GM12878 (cell line): ENCODE measurements at regions not wholly inside any gene's neighbourhood (a gene's known extent, or its start where the extent isn't known, plus 50 kb on each side); places are given as distances from the start of the nearest gene placed in this dataset.

Experiments
- ATAC-seq: fragments of 200-7000 bp; cut with Tn5 transposase; 3 replicates; pipeline ENCODE4 v1.9.1; 2020; ENCODE audit warnings: mild to moderate bottlenecking, moderate library complexity
- BruUV-seq: library from RNA; stranded (reverse); fragments of 400-500 nt; replicated peaks from 2 replicates; lab custom pipeline; 2021; lab: Mats Ljungman, UMichigan
- CTCF ChIA-PET: fragments of 300-600 bp; sonication (Branson Sonifier 250); formaldehyde crosslinking; extraction: SDS; loops from one replicate; lab custom pipeline; 2021; ENCODE audit warnings: inconsistent platforms; lab: Yijun Ruan, JAX
- POLR2A ChIA-PET: fragments of 350-600 bp; formaldehyde crosslinking; extraction: SDS; loops from one replicate; lab custom pipeline; 2021; ENCODE audit warnings: inconsistent platforms; lab: Charles Lee
- RAD21 ChIA-PET: fragments of 300-600 bp; sonication (Branson Sonifier 250); formaldehyde crosslinking; loops from one replicate; lab custom pipeline; 2023; ENCODE audit warnings: antibody characterized with exemption; ENCODE audit not compliant: unreplicated experiment; lab: Charles Lee
- SMC1A ChIA-PET: fragments of 300-600 bp; sonication (Branson Sonifier 250); formaldehyde crosslinking; loops from one replicate; lab custom pipeline; 2023; ENCODE audit not compliant: unreplicated experiment, uncharacterized antibody; lab: Charles Lee
- DNase-seq: peaks from one replicate; pipeline ENCODE4 v3.0.0-alpha.2; 2011; ENCODE audit warnings: low read depth, low spot score
- FAIRE-seq: peaks from 3 replicates; lab custom pipeline; 2011; peaks lifted over from hg19 to GRCh38; lab: Jason Lieb, UNC
- H2AFZ ChIP-seq: 2 replicates; pipeline ENCODE4 v1.6.0; 2011; ENCODE audit warnings: low read depth, low read length, control low read depth; ENCODE audit not compliant: control insufficient read depth
- H3K27ac ChIP-seq: 2 replicates; pipeline ENCODE4 v1.5.1; 2011; ENCODE audit warnings: control low read depth; ENCODE audit not compliant: control insufficient read depth, insufficient read depth
- H3K27me3 ChIP-seq, 2 experiments: replicated peaks in 1 of 2; 2 replicates each; pipeline versions ENCODE4 v1.6.0 to v1.6.1; 2011; ENCODE audit warnings: low read length in 1 of 2; ENCODE audit not compliant: control insufficient read depth in 2 of 2, insufficient read depth in 2 of 2
- H3K36me3 ChIP-seq, 2 experiments: 2 replicates each; pipeline ENCODE4 v1.5.1; 2011; ENCODE audit warnings: low read length in 1 of 2; ENCODE audit not compliant: control insufficient read depth in 2 of 2, insufficient read depth in 2 of 2
- H3K4me1 ChIP-seq: 2 replicates; pipeline ENCODE4 v1.6.1; 2011; ENCODE audit warnings: mild to moderate bottlenecking, low read length, moderate library complexity, mixed read lengths; ENCODE audit not compliant: control insufficient read depth, insufficient read depth
- H3K4me2 ChIP-seq: 2 replicates; pipeline ENCODE4 v1.6.0; 2011; ENCODE audit warnings: control low read depth; ENCODE audit not compliant: control insufficient read depth, insufficient read depth
- H3K4me3 ChIP-seq: fragments of 200-600 bp; sonication (generic); 2 replicates; pipeline ENCODE4 v1.5.1; 2016
- H3K79me2 ChIP-seq: 2 replicates; pipeline ENCODE4 v1.6.0; 2011; ENCODE audit warnings: low read length; ENCODE audit not compliant: control insufficient read depth, insufficient read depth
- H3K9ac ChIP-seq: 2 replicates; pipeline ENCODE4 v1.8.0; 2011; ENCODE audit warnings: low read length, control low read depth, mixed read lengths; ENCODE audit not compliant: control insufficient read depth, insufficient read depth
- H3K9me3 ChIP-seq: replicated peaks from 3 replicates; pipeline ENCODE4 v1.5.1; 2011; ENCODE audit warnings: mild to moderate bottlenecking, low read length; ENCODE audit not compliant: control insufficient read depth, insufficient read depth
- H4K20me1 ChIP-seq: 2 replicates; pipeline ENCODE4 v1.6.0; 2011; ENCODE audit not compliant: control insufficient read depth, insufficient read depth
- ATF2 ChIP-seq: IDR thresholded peaks from 2 replicates; pipeline ENCODE4 v1.6.1; 2012; ENCODE audit warnings: low read length, inconsistent platforms
- CEBPB ChIP-seq, 2 experiments: fragments of 150-350 bp in 1 of 2; IDR thresholded peaks; 2 replicates each; pipeline ENCODE4 v1.6.1; 2012 to 2014; ENCODE audit warnings: low read depth in 2 of 2, low read length in 2 of 2, borderline replicate concordance in 1 of 2, inconsistent platforms in 1 of 2
- ELK1 ChIP-seq: IDR thresholded peaks from 2 replicates; pipeline ENCODE4 v1.6.1; 2012; ENCODE audit warnings: low read depth, low read length, improper control_type of control experiment
- IRF4 ChIP-seq: IDR thresholded peaks from 2 replicates; pipeline ENCODE4 v1.6.1; 2011; ENCODE audit warnings: low read depth, low read length
- KAT2A ChIP-seq: conservative IDR thresholded peaks from 2 replicates; pipeline ENCODE4 v1.6.1; 2011; ENCODE audit warnings: low read depth, low read length; ENCODE audit not compliant: control insufficient read depth
- MAX ChIP-seq: IDR thresholded peaks from 2 replicates; pipeline ENCODE4 v1.6.1; 2012; ENCODE audit warnings: low read depth, low read length, improper control_type of control experiment
- PAX8 ChIP-seq: fragments of 450-650 bp; IDR thresholded peaks from 2 replicates; pipeline ENCODE4 v1.6.1; 2017; ENCODE audit warnings: mild to moderate bottlenecking, moderate library complexity
- POU2F2 ChIP-seq: IDR thresholded peaks from 3 replicates; pipeline ENCODE4 v1.6.1; 2011; ENCODE audit warnings: low read depth, mild to moderate bottlenecking, low read length, borderline replicate concordance
- RCOR1 ChIP-seq: conservative IDR thresholded peaks from 2 replicates; pipeline ENCODE4 v1.6.1; 2012; ENCODE audit warnings: low read depth, low read length, improper control_type of control experiment
- RFX5 ChIP-seq: IDR thresholded peaks from 2 replicates; pipeline ENCODE4 v1.6.1; 2011; ENCODE audit warnings: low read depth, low read length, improper control_type of control experiment
- SKIL ChIP-seq: fragments of 450-650 bp; IDR thresholded peaks from 2 replicates; pipeline ENCODE4 v1.6.1; 2017; ENCODE audit warnings: mild to moderate bottlenecking, low read depth, inconsistent platforms; ENCODE audit not compliant: poor library complexity, severe bottlenecking
- SMARCA5 ChIP-seq: fragments of 450-650 bp; IDR thresholded peaks from 2 replicates; pipeline ENCODE4 v1.6.1; 2017; ENCODE audit warnings: mild to moderate bottlenecking
- SMC3 ChIP-seq: IDR thresholded peaks from 2 replicates; pipeline ENCODE4 v1.6.1; 2011; ENCODE audit warnings: low read length, improper control_type of control experiment, borderline replicate concordance
- STAT3 ChIP-seq: IDR thresholded peaks from 2 replicates; pipeline ENCODE4 v1.6.1; 2011; ENCODE audit warnings: low read depth, low read length, improper control_type of control experiment
- TAF1 ChIP-seq: IDR thresholded peaks from 2 replicates; pipeline ENCODE4 v1.6.1; 2011; ENCODE audit warnings: mild to moderate bottlenecking, low read depth, low read length, borderline replicate concordance
- WGBS: methylation state at CpG from one replicate; pipeline ENCODE4 v1.1.6; 2016; ENCODE audit warnings: low lambda C conversion rate; ENCODE audit not compliant: insufficient replicate concordance, insufficient coverage; ENCODE audit errors: missing lambda C conversion rate; 5-methylcytosine and 5-hydroxymethylcytosine counted together
- in situ Hi-C: fragments of 300-500 bp; cut with MboI; formaldehyde crosslinking; loops from 9 replicates; pipeline ENCODE4 v1.14.3; 2018; ENCODE audit warnings: mixed read lengths
- intact Hi-C: fragments of 100-400 bp; cut with micrococcal nuclease; formaldehyde crosslinking; loops from one replicate; pipeline ENCODE4 v1.14.2; 2022; ENCODE audit not compliant: unreplicated experiment

- H3K9me3 ChIP-seq = no peaks in the 10 kb centered on the region
- H3K27ac ChIP-seq = no peak overlapping the region
- DNase-seq (no peak), ATAC-seq (no peak), FAIRE-seq (no peak)
- H3K4me3 ChIP-seq = no peak overlapping the region
- RAD21 ChIA-PET = no interaction called here
- H2AFZ ChIP-seq = no peak overlapping the region
- SMC1A ChIA-PET = no interaction called here
- H3K9ac ChIP-seq = no peak overlapping the region
- no peaks in the 10 kb centered on the region for H3K79me2 ChIP-seq
- no peaks in the 10 kb centered on the region for H3K4me1 ChIP-seq
- 28% methylated on average over 4 of the region's 4 CpGs for WGBS
- TF ChIP-seq IRF4 = no peak
- no peak for TF ChIP-seq KAT2A
- TF ChIP-seq STAT3 = no peak
- TF ChIP-seq SMARCA5 = no peak
- no peak for TF ChIP-seq MAX
- TF ChIP-seq SKIL = no peak
- TF ChIP-seq SMC3 = no peak
- no peak for TF ChIP-seq PAX8
- no peak for TF ChIP-seq ATF2
- no peak for TF ChIP-seq ELK1
- TF ChIP-seq RCOR1 = no peak
- no peak for TF ChIP-seq POU2F2
- no peak for TF ChIP-seq CEBPB (IDR thresholded peaks at IDR 0.05; ENCODE audit: borderline replicate concordance in 1 of 2, low read depth in 2 of 2, low read length in 2 of 2)
- TF ChIP-seq TAF1 = no peak
- no peak for TF ChIP-seq RFX5
- in situ Hi-C loops (no loop called here), intact Hi-C loops (no loop called here)
- no peaks in the 10 kb centered on the region for H4K20me1 ChIP-seq
- POLR2A ChIA-PET = no interaction called here
- no TSS peak for BruUV-seq
- CTCF ChIA-PET = no interaction called here
- no peaks in the 10 kb centered on the region for H3K36me3 ChIP-seq
- no peaks in the 10 kb centered on the region for H3K27me3 ChIP-seq
- H3K4me2 ChIP-seq = no peak overlapping the region
Observed at GRCh38 chr4:12414181-12414812, 985.6 kb upstream of the HS3ST1 start.
